BE2C (cell line): ENCODE measurements at regions not wholly inside any gene's neighbourhood (a gene's known extent, or its start where the extent isn't known, plus 50 kb on each side); places are given as distances from the start of the nearest gene placed in this dataset.
A peak's percentile ranks its signal among the peaks of the same experiment; 100 is the strongest.

Source experiments
- DNase-seq: peaks from one replicate; pipeline ENCODE4 v3.0.0-alpha.2; 2020
- H3K27me3 ChIP-seq: fragments of 250-450 bp; sonication (Bioruptor Pico); 2 replicates; pipeline ENCODE4 v1.5.1; 2020; ENCODE audit warnings: mild to moderate bottlenecking
- H3K36me3 ChIP-seq: fragments of 250-450 bp; sonication (Bioruptor Pico); 2 replicates; pipeline ENCODE4 v1.5.1; 2020; ENCODE audit warnings: mild to moderate bottlenecking
- H3K4me1 ChIP-seq: fragments of 250-450 bp; sonication (Bioruptor Pico); 2 replicates; pipeline ENCODE4 v1.5.1; 2020
- H3K4me3 ChIP-seq: 2 replicates; pipeline ENCODE4 v1.5.1; 2011; ENCODE audit warnings: low read depth, low read length
- H3K9me3 ChIP-seq: fragments of 250-450 bp; sonication (Bioruptor Pico); 2 replicates; pipeline ENCODE4 v1.5.1; 2020
- TF ChIP-seq, protein P1 (sequence below): IDR thresholded peaks from 2 replicates; pipeline ENCODE4 v1.5.1; 2012; ENCODE audit warnings: mild to moderate bottlenecking, low read depth, low read length

DNA sequence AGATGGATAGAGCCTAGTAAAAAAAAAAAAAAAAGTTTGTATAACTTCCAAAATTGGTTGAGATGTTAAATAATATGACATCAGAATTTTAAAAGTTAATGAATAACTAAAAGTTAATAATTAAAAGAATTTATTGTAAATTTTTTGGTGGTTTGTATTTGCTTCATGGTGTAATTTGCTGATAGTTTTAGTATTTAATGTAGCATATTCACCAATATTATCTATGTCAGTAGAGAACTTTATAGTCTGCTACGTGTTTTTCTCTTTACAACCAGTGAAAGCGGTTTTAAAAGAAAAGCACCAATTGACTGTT lies 51.8 kb upstream of the STEAP4 start:
- H3K9me3 ChIP-seq: no peaks in the 10 kb centered on the region
- DNase-seq: no peak
- no peaks in the 10 kb centered on the region for H3K36me3 ChIP-seq
- no peaks in the 10 kb centered on the region for H3K27me3 ChIP-seq
- H3K4me1 ChIP-seq: no peaks in the 10 kb centered on the region
- H3K4me3 ChIP-seq: no peak overlapping the region
- TF ChIP-seq, protein P1, sequence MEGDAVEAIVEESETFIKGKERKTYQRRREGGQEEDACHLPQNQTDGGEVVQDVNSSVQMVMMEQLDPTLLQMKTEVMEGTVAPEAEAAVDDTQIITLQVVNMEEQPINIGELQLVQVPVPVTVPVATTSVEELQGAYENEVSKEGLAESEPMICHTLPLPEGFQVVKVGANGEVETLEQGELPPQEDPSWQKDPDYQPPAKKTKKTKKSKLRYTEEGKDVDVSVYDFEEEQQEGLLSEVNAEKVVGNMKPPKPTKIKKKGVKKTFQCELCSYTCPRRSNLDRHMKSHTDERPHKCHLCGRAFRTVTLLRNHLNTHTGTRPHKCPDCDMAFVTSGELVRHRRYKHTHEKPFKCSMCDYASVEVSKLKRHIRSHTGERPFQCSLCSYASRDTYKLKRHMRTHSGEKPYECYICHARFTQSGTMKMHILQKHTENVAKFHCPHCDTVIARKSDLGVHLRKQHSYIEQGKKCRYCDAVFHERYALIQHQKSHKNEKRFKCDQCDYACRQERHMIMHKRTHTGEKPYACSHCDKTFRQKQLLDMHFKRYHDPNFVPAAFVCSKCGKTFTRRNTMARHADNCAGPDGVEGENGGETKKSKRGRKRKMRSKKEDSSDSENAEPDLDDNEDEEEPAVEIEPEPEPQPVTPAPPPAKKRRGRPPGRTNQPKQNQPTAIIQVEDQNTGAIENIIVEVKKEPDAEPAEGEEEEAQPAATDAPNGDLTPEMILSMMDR: no peak

DNA sequence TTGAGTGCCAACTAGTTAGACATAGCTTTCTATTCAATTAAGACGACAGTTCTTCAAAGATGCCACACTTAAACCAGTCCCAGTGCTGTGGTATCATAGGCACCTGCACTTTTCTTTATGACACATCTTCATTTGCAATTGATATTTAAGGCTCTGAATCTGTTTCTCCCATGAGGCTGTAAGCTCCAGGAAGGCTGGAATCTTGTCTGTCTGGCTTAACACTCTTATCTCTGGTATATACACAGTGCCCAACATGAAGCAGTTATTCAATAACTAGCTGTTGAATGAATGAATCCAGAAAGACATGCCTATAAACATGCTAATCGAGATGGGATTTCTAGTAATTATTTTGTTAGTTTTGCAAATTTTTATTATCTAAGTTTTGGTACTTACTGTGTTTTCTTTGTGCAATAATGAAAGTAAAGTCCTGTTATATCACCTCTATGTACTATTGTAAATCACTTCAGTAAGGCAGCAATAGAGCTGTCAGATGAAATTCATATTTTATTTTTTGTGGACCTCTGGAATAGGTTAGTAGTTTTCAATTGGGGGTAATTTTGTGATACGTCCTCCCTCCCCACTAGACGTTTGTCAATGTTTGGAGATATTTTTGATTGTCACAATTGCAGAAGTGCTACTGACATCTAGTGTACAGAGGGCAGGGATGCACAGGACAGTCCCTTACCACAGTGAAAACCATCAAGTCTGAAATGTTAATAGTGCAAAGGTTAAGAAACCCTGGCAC lies 51.3 kb upstream of the STEAP4 start:
- TF ChIP-seq, protein P1: peak; percentile 53
- no peaks in the 10 kb centered on the region for H3K9me3 ChIP-seq
- H3K36me3 ChIP-seq: no peaks in the 10 kb centered on the region
- no peaks in the 10 kb centered on the region for H3K27me3 ChIP-seq
- DNase-seq: no peak
- H3K4me3 ChIP-seq: no peak overlapping the region
- H3K4me1 ChIP-seq: no peaks in the 10 kb centered on the region

DNA sequence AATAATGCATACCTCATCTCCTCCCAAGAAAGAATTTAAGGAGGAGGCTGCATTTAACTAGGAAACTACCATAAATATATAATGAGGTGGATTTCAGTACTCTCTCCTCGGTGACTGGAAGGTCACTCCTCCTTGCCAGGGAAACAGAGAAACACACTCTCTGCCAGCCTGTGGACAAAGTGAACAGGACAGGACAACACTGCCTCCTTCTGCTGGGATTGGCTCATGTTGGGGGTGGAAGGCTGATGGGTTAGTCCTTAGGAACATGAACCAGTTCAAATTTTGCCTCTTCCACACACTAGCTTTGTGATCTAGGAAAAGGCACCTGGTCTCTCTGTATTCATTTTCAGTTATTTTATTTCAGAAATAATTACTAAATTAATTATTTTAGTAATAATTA lies 50.6 kb upstream of the STEAP4 start:
- no peak overlapping the region for H3K4me3 ChIP-seq
- no peaks in the 10 kb centered on the region for H3K9me3 ChIP-seq
- no peaks in the 10 kb centered on the region for H3K4me1 ChIP-seq
- DNase-seq: no peak
- TF ChIP-seq, protein P1: peak; percentile 5; the same call in 1 of the 2 replicates
- H3K27me3 ChIP-seq: no peaks in the 10 kb centered on the region
- H3K36me3 ChIP-seq: no peaks in the 10 kb centered on the region
